RWPE1 (cell line): ENCODE measurements at regions not wholly inside any gene's neighbourhood (a gene's known extent, or its start where the extent isn't known, plus 50 kb on each side); places are given as distances from the start of the nearest gene placed in this dataset.
"Not testable (repeated sequence)": the region's sequence is repeated elsewhere in the genome, so short reads cannot be mapped to it uniquely, and the experiment has no call there.

ENCODE experiments used
- CTCF ChIA-PET: fragments of 350-600 bp; sonication (Branson Sonifier 250); formaldehyde crosslinking; extraction: SDS; loops from one replicate; lab custom pipeline; 2021; lab: Yijun Ruan, JAX
- POLR2A ChIA-PET: fragments of 400-600 bp; formaldehyde crosslinking; extraction: SDS; loops from one replicate; lab custom pipeline; 2020; ENCODE audit warnings: antibody characterized with exemption; ENCODE audit not compliant: low non-redundant PET; lab: Yijun Ruan, JAX
- DNase-seq: peaks from one replicate; pipeline ENCODE4 v3.0.0; 2012; ENCODE audit warnings: low spot score
- H3K27ac ChIP-seq: fragments of 450-650 bp; 2 replicates; pipeline ENCODE4 v1.5.1; 2017
- CTCF ChIP-seq: fragments of 450-650 bp; conservative IDR thresholded peaks from 2 replicates; pipeline ENCODE4 v1.5.1; 2017; ENCODE audit warnings: low read depth, mild to moderate bottlenecking

GRCh38 chr12:34126239-34126641 lies 103.9 kb downstream of the ALG10 start:
- CTCF ChIA-PET, result no interaction called here
- DNase-seq, result no peak
- no peak for TF ChIP-seq CTCF
- no peak overlapping the region for H3K27ac ChIP-seq
- POLR2A ChIA-PET, result no interaction called here

GRCh38 chr12:34126805-34127204 lies 104.5 kb downstream of the ALG10 start:
- no peak overlapping the region for H3K27ac ChIP-seq
- CTCF ChIA-PET, result no interaction called here
- TF ChIP-seq CTCF, result no peak
- POLR2A ChIA-PET, result no interaction called here
- no peak for DNase-seq

- H3K27ac ChIP-seq, DNase-seq, CTCF ChIA-PET, POLR2A ChIA-PET: not testable (repeated sequence)
Measured at GRCh38 chr12:34127379-34127778, 105.1 kb downstream of the ALG10 start.

GRCh38 chr12:34142430-34142829 lies 120.1 kb downstream of the ALG10 start:
- ChIA-PET POLR2A (no interaction called here), CTCF (no interaction called here)
- no peak for TF ChIP-seq CTCF
- H3K27ac ChIP-seq, result no peak overlapping the region
- no peak for DNase-seq

- no peak overlapping the region for H3K27ac ChIP-seq
- POLR2A ChIA-PET, result no interaction called here
- CTCF ChIA-PET, result interaction anchor here (1.2 kb wide), 1 partner anchor 28 kb away, joined by 3 read pairs; no protein-coding TSS in a partner anchor
- TF ChIP-seq CTCF, result no peak
- no peak for DNase-seq
Measured at GRCh38 chr12:34151019-34151418, 128.7 kb downstream of the ALG10 start.

- ChIA-PET CTCF (no interaction called here), POLR2A (no interaction called here)
- DNase-seq, result no peak
- H3K27ac ChIP-seq, result no peak overlapping the region
- TF ChIP-seq CTCF, result no peak
Measured at GRCh38 chr12:34163443-34163842, 141.1 kb downstream of the ALG10 start.

- TF ChIP-seq CTCF, result no peak
- no peak for DNase-seq
- no peak overlapping the region for H3K27ac ChIP-seq
- POLR2A ChIA-PET, result no interaction called here
- CTCF ChIA-PET, result no interaction called here
Measured at GRCh38 chr12:34166427-34167060, 144.2 kb downstream of the ALG10 start.

GRCh38 chr12:34168507-34168906 lies 146.2 kb downstream of the ALG10 start:
- H3K27ac ChIP-seq, POLR2A ChIA-PET, DNase-seq, CTCF ChIA-PET: not testable (repeated sequence)
